ENCODE measurements at regions not wholly inside any gene's neighbourhood (a gene's known extent, or its start where the extent isn't known, plus 50 kb on each side); places are given as distances from the start of the nearest gene placed in this dataset.

DNA sequence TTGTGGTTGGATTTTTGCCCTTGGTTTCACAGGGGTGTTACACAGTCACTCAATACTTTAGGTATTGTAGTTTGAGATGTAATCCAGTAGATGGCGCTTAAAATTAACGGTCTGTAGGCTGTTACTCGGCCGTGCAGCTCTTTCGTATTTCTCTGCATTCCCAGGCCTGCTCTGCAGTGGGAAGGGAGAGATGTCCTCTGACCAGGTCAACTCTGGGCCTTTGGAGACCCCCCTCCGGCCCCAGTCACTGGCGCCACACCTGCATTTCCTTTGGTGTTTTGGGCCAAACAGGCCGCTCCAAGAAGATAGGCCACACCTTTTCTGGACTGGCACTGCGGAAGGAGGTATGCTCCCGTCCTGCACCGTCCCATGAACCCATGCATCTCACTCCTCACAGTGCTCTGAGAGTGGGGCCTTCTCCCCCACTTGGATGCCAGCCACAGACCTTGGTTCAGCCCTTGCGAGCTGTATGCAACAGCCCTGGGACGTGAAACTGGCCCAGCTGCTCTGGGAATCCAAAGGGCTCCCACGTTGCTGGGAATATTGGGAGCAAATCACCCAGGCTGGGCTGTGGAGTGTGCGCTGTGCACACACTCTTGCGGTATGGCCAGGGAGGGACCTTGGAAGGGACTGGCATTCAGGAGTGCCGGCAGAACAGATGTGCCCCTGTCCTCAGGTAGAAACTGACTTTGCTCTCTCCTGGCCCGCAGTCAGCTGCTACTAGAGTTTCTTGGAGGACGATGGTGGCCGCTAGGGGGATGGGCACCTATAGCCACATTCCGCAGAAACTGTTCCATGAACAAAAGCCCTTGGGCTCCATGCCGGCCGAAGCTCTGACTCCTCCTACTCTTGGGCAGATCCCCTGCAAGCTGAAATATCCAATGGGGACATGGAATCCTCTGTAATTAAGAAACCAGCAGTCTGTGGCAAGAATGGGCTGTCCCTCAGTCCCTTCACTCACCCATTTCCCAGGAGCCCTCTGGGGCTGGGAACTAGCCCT is 410.5 kb upstream of the CADM2 start (continued):
- TF ChIP-seq, protein P1, sequence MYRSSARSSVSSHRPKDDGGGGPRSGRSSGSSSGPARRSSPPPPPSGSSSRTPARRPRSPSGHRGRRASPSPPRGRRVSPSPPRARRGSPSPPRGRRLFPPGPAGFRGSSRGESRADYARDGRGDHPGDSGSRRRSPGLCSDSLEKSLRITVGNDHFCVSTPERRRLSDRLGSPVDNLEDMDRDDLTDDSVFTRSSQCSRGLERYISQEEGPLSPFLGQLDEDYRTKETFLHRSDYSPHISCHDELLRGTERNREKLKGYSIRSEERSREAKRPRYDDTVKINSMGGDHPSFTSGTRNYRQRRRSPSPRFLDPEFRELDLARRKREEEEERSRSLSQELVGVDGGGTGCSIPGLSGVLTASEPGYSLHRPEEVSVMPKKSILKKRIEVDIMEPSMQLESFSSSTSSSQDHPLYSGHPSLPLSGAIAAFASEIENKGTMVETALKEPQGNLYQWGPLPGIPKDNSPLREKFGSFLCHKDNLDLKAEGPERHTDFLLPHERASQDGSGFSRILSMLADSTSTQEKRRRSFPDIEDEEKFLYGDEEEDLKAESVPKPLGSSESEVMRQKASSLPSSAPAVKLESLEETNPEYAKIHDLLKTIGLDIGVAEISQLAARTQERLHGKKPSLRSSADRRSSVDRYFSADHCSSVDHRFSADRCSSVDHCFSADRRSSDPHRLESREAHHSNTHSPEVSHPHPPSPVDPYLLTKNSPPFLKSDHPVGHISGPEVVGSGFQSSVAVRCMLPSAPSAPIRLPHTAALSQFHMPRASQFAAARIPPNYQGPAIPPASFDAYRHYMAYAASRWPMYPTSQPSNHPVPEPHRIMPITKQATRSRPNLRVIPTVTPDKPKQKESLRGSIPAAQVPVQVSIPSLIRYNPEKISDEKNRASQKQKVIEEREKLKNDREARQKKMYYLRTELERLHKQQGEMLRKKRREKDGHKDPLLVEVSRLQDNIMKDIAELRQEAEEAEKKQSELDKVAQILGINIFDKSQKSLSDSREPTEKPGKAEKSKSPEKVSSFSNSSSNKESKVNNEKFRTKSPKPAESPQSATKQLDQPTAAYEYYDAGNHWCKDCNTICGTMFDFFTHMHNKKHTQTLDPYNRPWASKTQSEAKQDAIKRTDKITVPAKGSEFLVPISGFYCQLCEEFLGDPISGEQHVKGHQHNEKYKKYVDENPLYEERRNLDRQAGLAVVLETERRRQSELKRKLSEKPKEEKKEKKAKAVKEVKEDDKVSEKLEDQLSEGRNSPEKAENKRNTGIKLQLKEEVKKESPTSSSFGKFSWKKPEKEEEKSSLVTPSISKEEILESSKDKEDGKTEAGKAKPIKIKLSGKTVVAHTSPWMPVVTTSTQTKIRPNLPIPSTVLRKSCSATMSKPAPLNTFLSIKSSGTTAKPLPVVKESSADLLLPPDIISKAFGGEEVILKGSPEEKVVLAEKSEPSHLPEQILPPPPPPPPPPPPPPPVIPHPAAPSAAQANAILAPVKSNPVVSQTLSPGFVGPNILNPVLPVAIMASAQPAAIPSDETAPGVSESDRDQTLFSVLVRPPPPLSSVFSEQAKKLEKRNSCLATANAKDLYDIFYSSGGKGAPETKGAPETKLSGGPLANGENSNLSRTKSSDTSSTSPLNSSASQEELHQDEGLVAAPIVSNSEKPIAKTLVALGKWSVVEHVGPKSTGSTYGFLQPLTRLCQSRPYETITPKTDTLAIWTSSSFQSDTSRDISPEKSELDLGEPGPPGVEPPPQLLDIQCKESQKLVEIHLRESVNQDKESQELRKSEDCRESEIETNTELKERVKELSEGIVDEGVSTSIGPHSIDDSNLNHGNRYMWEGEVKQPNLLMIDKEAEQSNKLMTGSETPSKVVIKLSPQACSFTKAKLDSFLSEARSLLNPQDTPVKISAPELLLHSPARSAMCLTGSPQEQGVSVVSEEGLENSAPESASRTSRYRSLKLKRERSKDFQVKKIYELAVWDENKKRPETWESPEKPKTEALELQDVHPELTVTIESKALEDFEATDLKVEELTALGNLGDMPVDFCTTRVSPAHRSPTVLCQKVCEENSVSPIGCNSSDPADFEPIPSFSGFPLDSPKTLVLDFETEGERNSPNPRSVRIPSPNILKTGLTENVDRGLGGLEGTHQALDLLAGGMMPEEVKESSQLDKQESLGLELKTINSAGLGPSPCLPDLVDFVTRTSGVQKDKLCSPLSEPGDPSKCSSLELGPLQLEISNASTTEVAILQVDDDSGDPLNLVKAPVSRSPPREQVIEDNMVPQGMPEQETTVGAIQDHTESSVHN (IDR thresholded peaks at IDR 0.05; ENCODE audit: borderline replicate concordance in 1 of 2, low read depth in 1 of 2), result no peak
- TF ChIP-seq KDM4B (IDR thresholded peaks at IDR 0.05; ENCODE audit: borderline replicate concordance in 2 of 2, low read depth in 1 of 2) (no peak), SMAD2 (IDR thresholded peaks at IDR 0.05; ENCODE audit: low read depth, low read length) (no peak), RAD21 (CRISPR knock-in tag; conservative IDR thresholded peaks at IDR 0.05 in 1 of 2, IDR thresholded peaks at IDR 0.05 in 1 of 2) (peak in 1 of 2 experiments; percentile 18; a peak in 1 of 4 replicates)
